HG03095 (cell line): ENCODE measurements at regions not wholly inside any gene's neighbourhood (a gene's known extent, or its start where the extent isn't known, plus 50 kb on each side); places are given as distances from the start of the nearest gene placed in this dataset.
"Not testable (repeated sequence)": the region's sequence is repeated elsewhere in the genome, so short reads cannot be mapped to it uniquely, and the experiment has no call there.

Experiments
- ATAC-seq: cut with Tn5 transposase; IDR thresholded peaks from one replicate; pipeline ENCODE4 v1.9.1; 2021; ENCODE audit warnings: moderate library complexity; ENCODE audit not compliant: unreplicated experiment

DNA sequence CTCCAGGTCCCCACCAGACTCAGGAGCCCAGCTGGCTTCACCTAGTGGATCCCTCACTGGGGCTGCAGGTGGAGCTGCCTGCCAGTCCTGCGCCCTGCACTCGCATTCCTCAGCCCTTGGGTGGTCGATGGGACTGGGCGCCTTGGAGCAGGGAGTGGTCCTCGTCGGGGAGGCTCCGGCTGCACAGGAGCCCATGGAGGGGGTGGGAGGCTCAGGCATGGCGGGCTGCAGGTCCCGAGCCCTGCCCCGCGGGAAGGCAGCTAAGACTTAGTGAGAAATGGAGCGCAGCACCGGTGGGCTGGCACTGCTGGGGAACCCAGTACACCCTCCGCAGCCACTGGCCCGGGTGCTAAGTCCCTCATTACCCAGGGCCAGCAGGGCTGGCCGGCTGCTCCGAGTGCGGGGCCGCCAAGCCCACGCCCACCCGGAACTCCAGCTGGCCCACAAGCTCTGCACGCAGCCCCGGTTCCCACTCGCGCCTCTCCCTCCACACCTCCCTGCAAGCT is 203.4 kb downstream of the DSC3 start:
- ATAC-seq = not testable (repeated sequence)

DNA sequence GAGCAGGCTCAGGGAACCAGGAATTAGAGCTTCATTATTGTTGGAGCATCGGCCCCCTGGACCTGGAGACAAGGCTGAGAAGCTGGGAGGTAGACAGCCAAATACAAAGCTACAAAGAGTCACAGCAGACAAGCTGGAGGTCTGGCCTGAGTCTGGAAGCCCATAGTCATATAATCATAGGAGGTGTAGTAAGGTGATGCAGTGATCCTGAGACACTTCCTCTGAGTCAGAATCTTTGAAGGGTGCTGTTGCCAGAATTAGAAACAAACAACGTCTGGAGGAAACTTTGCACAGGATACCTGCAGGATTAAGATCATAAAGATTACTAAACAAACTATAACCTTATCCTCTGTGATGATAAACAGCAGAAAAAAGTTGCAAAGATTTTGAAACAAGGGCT is 213.8 kb downstream of the DSC3 start:
- ATAC-seq = no peak

DNA sequence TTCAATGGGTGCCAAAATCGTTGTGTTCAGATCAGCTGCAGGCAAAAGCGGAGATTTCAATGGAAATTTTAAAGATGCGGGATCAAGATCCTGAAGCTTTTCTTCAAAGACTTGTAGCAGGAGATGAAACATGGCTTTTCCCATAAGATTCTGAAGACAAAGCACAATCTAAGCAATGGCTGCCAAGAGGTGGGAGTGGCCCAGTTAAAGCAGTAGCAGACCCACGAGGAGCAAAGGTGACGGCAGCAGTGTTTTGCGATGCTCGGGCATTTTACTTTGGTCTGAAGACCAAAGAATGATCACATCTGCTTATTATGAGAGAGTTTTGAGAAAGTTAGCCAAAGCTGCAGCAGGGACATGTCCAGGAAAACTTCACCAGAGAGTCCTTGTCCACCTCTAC is 222.9 kb downstream of the DSC3 start:
- ATAC-seq = no peak

DNA sequence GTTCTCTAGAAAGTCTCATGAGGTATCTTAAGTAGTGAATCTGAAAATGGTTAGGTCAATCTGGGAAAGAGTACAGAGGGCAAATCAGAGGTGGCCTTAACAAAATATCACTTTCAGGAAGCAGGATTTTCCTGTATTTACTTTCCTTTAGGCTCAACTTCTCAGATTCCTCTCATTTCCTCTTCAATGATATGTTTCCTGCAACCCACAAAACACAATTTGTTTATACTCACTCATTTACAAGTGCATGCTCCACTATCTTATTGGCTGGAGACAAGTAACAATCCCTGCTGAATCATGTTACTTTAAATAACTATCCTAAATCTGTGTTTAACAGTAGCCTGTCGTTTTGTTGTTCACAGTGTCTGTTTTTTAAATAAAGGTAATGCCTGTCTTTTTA is 228.1 kb downstream of the DSC3 start:
- no peak for ATAC-seq

DNA sequence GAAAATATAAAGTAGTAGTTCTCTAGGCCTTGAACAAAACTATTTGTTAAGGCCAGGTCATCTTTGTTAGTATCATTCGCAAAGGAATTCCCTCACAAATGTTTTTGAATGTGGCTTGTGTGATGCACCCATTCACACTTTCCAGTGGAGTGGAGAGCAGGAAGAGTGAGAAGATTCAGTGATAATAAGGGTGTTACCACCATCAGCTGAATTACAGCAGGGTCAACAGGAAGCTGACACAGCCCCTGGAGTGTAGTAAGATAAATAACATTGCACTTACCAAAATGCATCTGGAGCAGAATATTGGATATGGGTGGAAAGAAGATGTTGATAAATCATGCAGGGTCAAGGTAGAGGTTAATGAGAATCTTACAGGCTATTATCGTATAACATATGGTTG is 231.0 kb downstream of the DSC3 start:
- no peak for ATAC-seq

DNA sequence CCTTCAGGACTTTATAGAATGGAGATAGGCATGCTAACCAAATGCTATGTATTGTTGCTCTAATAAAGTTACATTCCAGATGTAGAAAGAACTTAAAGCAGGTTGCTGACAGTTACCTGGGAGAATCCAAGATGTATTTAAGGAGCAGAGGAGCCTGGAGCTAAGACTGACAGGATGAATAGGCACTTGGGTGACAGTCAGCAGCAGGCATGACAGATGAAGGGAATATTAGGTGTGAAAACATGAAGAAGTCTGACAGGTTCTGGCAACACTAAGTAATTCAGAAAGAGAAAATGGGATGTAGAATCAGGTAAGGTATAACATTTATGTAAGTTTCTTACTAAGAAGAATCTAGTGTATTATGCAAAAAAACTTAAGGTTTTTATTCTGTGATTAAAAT is 232.0 kb downstream of the DSC3 start:
- ATAC-seq = no peak

DNA sequence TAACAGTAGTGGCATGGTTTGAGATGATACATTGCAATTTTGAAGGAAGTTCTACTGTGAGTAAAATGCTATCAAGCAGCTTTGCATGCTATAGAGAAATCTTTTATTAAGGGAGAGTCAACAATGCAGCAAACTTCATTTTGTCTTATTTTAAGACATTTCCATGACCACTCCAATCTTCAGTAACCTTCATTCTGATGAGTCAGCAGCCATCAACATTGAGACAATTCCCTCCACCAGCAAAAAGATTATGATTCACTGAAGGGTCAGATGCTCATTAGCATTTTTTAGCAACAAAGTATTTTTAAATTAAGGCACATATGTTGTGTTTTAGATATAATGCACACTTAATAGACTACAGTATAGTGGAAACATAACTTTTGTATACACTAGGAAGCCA is 235.7 kb downstream of the DSC3 start:
- ATAC-seq = no peak

DNA sequence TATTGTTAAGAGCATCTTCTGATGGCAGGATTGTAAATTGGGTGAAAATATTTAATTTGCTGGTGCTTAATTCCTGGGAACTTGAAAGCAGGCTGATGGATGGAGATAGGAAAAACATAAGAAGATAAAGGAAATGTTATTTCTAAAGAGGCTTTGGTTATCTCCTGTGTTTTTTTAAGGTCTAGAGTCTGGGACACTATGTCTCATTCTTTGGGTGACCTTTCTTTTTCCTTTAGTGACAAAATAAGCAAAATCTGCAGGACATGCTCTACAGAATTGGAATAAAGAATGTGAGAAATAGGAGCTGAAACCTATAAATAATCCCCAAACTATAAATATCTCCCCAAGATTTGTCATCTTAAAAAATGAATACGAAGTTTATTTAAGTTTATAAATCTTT is 241.7 kb downstream of the DSC3 start:
- no peak for ATAC-seq

DNA sequence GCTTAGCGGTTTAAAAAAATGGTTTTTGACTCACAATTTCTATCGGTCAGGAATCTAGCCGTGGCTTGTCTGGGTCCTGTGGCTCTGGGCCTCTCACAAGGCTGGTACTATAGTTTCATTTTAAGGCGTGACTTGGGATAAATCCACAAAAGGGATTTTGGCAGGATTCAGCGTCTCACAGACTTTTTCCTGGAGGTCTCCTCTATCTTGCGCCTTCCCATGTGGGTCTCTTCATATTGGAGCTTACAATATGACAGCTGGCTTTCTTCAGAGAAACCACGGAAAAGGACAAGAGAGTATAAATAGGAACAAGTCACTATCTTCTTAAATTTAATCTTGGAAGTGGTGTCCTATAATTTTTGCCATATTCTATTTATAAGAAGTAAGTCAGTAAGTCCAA is 250.5 kb downstream of the DSC3 start:
- ATAC-seq = no peak

DNA sequence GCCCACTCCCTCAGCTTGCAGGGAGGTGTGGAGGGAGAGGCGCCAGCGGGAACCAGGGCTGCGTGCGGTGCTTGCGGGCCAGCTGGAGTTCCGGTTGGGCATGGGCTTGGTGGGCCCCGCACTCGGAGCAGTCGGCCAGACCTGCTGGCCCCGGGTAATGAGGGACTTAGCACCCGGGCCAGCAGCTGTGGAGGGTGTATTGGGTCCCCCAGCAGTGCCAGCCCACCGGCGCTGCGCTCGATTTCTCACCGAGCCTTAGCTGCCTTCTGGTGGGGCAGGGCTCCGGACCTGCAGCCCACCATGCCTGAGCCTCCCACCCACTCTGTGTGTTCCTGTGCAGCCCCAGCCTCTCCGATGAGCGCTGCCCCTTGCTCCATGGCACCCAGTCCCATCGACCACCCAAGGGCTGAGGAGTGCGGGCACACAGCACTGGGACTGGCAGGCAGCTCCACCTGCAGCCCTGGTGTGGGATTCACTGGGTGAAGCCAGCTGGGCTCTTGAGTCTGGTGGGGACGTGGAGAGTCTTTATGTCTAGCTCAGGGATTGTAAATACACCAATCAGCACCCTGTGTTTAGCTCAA is 254.0 kb downstream of the DSC3 start:
- ATAC-seq = not testable (repeated sequence)

DNA sequence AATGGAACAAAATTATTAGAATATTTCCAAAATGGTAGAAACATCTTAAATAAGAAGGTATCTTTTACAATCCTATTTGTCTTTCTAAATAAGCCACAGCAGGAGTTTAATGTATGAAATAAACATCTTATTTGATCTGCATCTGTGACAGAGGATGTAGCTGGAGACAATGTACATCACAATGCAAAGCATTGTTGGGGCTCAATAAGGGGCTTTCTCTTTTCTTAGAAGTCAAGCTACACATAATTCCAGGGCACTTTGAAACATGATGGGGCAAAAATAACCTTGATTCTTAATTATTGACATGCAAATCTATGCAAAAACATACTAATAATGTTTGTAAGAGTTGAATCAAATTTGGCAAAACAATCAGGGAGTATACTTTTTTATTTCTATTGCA is 255.1 kb downstream of the DSC3 start:
- ATAC-seq = no peak

DNA sequence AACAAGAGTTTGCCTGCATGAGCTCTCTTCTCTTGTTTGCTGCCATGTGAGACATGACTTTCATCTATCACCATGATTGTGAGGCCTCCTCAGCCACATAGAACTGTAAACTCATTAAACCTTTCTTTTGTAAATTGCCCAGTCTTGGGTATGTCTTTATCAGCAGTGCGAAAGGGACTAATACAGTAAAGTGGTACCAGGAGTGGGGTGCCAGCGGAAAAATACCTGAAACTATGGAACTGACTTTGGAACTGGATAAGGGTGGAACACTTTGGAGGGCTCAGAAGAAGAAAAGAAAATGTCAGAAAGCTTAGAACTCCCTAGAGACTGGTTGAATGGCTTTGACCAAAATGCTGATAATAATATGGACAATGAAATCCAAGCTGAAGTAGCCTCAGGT is 260.9 kb downstream of the DSC3 start:
- ATAC-seq = no peak

DNA sequence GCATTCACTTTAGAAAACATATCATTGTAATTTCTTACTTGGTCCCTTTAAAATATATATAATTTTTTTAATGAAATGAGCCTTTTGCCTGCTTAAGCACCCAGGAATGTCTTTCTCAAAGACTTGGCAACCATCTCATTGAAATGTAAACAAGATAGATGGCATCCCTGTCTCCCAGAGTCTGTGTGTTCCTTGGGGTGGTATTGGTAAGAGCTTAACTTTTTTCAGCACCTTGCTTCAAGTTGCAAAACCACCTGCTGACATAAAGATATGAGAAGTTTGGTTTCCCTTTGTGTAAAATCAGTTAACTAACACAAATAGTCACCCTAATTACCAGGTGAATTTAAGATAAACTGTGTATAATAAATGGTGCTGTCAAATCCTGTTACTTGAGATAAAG is 266.9 kb downstream of the DSC3 start:
- ATAC-seq = no peak

DNA sequence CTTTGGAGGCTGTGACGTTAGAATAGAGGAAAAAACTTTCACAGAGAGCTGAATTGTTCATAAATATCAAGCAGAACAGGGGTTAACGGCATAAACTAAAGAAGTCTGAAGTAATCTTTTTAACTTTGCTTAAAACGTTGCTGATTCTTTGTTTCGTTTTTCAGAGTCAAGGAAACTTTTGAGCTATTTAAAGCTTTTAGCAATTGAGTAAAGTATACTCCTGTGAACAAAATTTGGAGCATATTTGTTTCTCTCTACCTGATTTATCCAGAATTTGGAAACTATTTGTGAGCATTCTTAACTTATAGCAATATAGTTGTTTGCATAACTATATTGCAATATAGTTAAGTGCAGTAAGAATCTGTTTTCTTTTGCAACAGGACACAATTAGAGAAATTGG is 270.4 kb downstream of the DSC3 start:
- not testable (repeated sequence) for ATAC-seq

DNA sequence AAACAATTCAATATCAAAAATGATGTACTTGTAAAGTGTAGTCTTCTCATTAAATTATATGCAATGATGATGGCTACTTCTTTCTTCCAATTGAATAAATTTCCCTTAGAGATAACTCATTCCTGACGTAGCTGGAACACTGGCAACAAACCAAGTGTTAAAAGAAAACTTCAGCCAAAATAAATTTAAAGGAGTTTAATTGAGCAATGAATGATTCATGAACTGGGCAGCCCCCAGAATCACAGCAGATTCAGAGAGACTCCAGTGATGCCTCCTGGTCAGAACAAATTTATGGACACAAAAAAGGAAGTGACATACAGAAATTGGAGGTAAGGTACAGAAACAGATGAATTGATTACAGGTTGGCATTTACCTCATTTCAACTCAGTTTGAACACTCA is 276.5 kb downstream of the DSC3 start:
- ATAC-seq = no peak

DNA sequence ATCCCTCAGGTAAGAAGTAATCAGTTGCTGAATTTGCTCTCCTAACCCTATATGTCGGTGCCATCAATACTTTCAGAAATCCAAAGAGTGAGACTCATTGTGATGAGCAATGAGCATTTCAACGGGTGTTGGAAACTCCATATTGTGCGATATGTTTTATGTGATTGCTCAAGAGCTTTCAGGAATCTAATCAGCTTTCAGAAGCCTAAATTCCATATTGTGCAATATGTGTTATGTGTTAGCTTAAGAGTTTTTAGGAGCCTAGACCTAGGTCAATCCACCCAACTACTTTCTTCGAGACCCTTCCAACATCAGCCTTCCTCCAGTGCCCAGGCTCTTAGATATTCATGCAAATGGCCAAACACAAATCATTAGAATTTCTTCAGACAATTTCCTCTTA is 277.3 kb downstream of the DSC3 start:
- ATAC-seq = no peak

DNA sequence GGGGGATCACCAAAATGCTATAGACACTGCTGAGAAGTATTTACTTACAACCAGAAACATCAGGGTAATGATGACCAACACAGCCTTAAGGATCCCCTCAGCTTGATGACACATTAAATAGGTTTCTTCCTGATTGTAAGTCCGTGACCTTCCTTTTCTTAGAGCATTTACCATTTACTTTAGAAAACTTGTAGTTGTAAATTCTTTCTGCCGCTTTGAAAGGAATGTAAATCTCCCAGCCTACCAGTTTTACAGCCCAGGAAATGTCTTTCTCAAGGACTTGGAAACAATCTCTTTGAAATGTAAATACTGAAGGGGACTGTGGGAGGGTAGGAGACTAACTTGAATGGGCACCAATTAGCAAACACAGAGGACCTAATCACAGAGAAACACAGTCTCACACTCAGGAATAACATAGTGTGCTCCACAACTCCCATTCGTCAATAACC is 278.6 kb downstream of the DSC3 start:
- no peak for ATAC-seq

DNA sequence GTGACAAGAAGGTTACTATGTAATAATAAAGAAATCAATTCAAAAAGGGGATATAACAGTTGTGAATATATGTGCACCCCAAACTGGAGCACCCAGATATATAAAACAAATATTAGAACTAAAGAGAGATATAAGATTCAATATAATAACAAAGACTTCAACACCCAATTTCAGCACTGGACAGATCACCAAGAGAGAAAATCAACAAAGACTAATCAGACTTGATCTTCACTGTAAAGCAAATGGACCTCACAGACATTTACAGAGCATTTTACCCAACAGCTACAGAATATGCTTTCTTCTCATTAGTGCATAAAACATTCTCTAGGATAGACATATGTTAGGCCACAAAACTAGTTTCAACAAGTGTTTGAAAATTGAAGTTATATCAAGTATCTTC is 287.7 kb downstream of the DSC3 start:
- ATAC-seq = no peak

DNA sequence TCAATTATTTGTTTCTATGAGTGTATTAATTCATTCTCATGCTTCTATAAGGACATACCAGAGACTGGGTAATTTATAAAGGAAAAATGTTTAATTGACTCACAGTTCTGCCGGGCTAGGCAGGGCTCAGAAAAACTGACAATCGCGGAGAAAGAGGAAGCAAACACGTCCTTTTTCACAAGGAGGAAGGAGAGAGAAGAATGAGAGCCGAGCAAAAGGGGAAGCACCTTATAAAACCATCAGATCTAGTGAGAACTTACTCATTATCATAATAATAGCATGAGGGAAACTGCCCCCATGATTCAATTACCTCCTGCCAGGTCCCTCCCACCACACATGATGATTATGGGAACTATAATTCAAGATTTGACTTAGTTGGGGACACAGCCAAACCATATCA is 294.0 kb downstream of the DSC3 start:
- ATAC-seq = no peak

DNA sequence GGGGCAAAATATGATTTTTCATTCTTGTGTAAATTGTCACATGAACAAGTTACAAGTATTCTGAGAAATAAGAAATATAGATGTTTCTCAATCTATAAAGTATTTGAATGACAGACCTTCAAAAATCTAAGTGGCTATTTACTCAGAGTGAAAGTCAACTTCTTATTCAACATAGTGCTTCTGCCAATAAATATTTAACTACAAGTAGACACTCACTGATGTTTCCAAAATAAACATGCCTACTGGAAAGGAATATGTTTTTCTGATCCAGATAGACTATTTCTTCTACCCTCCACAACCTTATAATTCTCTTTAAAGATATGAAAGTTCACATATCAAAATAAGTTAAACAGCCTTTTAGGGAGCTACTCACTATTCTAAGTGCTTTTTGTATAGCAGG is 296.3 kb downstream of the DSC3 start:
- ATAC-seq = no peak

DNA sequence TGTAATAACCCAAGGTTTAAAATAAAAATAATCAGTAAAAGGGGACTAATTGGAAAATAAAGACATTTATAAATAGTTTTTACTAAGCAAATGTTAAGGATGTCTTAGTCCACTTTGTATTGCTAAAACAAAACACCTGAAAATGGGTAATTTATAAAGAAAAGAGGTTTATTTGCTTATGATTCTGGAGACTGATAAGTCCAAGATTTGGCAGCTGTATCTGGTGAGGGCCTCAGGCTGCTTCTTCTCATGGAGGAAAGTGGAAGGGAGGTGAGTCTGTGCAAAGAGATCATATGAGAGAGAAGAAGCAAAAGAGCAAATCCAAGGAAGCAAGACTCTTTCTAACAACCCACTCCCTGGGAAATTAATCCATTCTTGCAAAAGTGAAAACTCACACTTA is 299.5 kb downstream of the DSC3 start:
- no peak for ATAC-seq

DNA sequence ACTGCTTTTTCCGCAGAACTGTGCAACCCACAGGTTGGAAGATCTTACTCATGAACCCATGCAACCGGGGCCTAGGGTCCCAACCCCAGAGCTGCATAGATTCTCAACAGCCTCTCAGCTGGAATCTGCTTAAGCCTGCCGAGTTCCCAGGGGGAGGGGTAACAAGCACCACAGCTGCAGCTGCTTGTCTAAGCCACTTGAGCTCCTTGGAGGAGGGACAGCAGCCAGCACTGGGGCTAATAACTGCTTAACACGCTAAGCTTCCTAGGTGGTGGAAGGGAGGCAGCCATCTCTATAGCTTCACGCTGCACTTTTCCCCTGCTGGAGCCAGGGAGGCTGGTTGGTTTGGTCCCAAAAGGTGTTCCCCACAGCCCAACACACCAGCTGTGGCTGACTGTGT is 311.6 kb downstream of the DSC3 start:
- ATAC-seq = no peak

DNA sequence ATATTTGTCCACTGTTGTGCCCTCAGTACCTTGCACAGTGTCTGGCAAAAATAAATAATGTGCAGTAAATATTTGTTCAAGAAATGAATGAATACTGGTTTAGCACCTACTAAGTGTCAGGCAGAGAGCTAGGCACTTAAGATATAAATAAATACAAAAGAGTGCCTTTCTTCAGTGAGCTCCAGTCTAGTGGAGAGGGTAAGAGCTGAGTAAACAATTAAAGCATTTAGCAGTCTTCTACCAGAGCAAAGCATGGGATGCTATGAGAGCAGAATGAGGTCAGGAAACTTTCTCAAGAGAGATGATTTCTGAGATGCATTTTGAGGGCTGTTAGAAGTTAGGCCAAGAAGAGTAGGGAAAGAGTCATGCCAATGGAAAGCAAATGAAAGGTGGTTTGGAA is 314.7 kb downstream of the DSC3 start:
- ATAC-seq = no peak
